ENCODE measurements at regions not wholly inside any gene's neighbourhood (a gene's known extent, or its start where the extent isn't known, plus 50 kb on each side); places are given as distances from the start of the nearest gene placed in this dataset.

GRCh38 chr1:34655206-34655874 is 99.5 kb upstream of the GJB5 start:
- TF ChIP-seq, protein P1, sequence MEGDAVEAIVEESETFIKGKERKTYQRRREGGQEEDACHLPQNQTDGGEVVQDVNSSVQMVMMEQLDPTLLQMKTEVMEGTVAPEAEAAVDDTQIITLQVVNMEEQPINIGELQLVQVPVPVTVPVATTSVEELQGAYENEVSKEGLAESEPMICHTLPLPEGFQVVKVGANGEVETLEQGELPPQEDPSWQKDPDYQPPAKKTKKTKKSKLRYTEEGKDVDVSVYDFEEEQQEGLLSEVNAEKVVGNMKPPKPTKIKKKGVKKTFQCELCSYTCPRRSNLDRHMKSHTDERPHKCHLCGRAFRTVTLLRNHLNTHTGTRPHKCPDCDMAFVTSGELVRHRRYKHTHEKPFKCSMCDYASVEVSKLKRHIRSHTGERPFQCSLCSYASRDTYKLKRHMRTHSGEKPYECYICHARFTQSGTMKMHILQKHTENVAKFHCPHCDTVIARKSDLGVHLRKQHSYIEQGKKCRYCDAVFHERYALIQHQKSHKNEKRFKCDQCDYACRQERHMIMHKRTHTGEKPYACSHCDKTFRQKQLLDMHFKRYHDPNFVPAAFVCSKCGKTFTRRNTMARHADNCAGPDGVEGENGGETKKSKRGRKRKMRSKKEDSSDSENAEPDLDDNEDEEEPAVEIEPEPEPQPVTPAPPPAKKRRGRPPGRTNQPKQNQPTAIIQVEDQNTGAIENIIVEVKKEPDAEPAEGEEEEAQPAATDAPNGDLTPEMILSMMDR (IDR thresholded peaks at IDR 0.05 in 2 of 3, conservative IDR thresholded peaks at IDR 0.05 in 1 of 3; ENCODE audit: borderline replicate concordance in 1 of 3, insufficient read depth in 1 of 3, low read depth in 2 of 3, low read length in 2 of 3), result no peak
- TF ChIP-seq EZH2phosphoT487 (IDR thresholded peaks at IDR 0.05; ENCODE audit: borderline replicate concordance) (no peak), EZH2 (IDR thresholded peaks at IDR 0.05) (no peak), SP1 (IDR thresholded peaks at IDR 0.05; ENCODE audit: low read depth) (no peak), POLR2A (IDR thresholded peaks at IDR 0.05; ENCODE audit: borderline replicate concordance, extremely low read depth, insufficient read depth, insufficient read length) (no peak), ZNF274 (IDR thresholded peaks at IDR 0.05; ENCODE audit: low read depth, low read length) (no peak), FOSL1 (IDR thresholded peaks at IDR 0.05; ENCODE audit: low read depth) (no peak), RAD21 (IDR thresholded peaks at IDR 0.05; ENCODE audit: low read depth) (no peak), CEBPB (IDR thresholded peaks at IDR 0.05; ENCODE audit: low read depth) (no peak), SRF (IDR thresholded peaks at IDR 0.05; ENCODE audit: low read depth) (no peak), EGR1 (IDR thresholded peaks at IDR 0.05; ENCODE audit: low read depth) (no peak)

All from HCT116 (cell line).